Motor neuron (in vitro differentiated cells): ENCODE measurements at regions not wholly inside any gene's neighbourhood (a gene's known extent, or its start where the extent isn't known, plus 50 kb on each side); places are given as distances from the start of the nearest gene placed in this dataset.
"Not testable (repeated sequence)": the region's sequence is repeated elsewhere in the genome, so short reads cannot be mapped to it uniquely, and the experiment has no call there.

Experiments
- ATAC-seq, 8 experiments: fragments of 200-7000 bp; cut with Tn5 transposase; replicated peaks in 6 of 8; 2 replicates each; pipeline ENCODE4 v1.8.0; 2021; ENCODE audit warnings: mild to moderate bottlenecking in 8 of 8, moderate library complexity in 8 of 8
- H3K27ac ChIP-seq, 2 donors: fragments of 250-450 bp; sonication (Bioruptor Pico); 2 replicates each; pipeline ENCODE4 v1.9.0; 2021; ENCODE audit warnings: antibody characterized with exemption in 2 of 2, mild to moderate bottlenecking in 2 of 2, moderate library complexity in 1 of 2
- H3K4me1 ChIP-seq, 2 donors: fragments of 250-450 bp; sonication (Bioruptor Pico); replicated peaks in 1 of 2; 2 replicates each; pipeline ENCODE4 v1.6.1; 2021; ENCODE audit warnings: antibody characterized with exemption in 2 of 2, mild to moderate bottlenecking in 2 of 2, moderate library complexity in 1 of 2
- H3K4me3 ChIP-seq, 5 donors: fragments of 250-450 bp; sonication (Bioruptor Pico); 2 replicates each; pipeline ENCODE4 v1.9.0; 2021; ENCODE audit warnings: antibody characterized with exemption in 5 of 5, mild to moderate bottlenecking in 5 of 5, moderate library complexity in 4 of 5
- WGBS, 10 experiments: fragments of 450-650 bp; shearing (Covaris generic); methylation state at CpG; one replicate each; pipeline ENCODE4 v1.0.0; 2022; 5-methylcytosine and 5-hydroxymethylcytosine counted together
- in situ Hi-C, 9 experiments: fragments of 400-800 bp; cut with MboI; loops; one replicate each; pipeline ENCODE4 v1.15.0; 2021; ENCODE audit warnings: low sequenced_read_pairs in 9 of 9, low pct_unique_long_range_greater_than_20kb in 2 of 9; ENCODE audit not compliant: unreplicated experiment in 9 of 9

GRCh38 chr1:157227700-157228099, 89.5 kb upstream of the ETV3 start:
- 0 to 84% (median 72%) methylated on average over 1 to 5 of the region's 5 CpGs; no CpG with 5 or more reads in 1 of the 10 experiments for WGBS, 10 experiments
- in situ Hi-C loops, result no loop called here
- Histone ChIP-seq H3K27ac (no peak overlapping the region), H3K4me1 (no peaks in the 10 kb centered on the region), H3K4me3 (no peak overlapping the region)
- no peak for ATAC-seq

GRCh38 chr1:157226739-157227138, 88.5 kb upstream of the ETV3 start:
- ATAC-seq, result no peak

GRCh38 chr1:157219600-157219999, 81.4 kb upstream of the ETV3 start:
- 0 to 80% (median 55%) methylated on average over 1 to 2 of the region's 2 CpGs; no CpG with 5 or more reads in 5 of the 10 experiments for WGBS, 10 experiments
- in situ Hi-C loops, result loop anchor here in 1 of 9 experiments (25.0 kb wide), 1 partner anchor 268 kb away; no protein-coding TSS in a partner anchor
- no peaks in the 10 kb centered on the region for H3K4me1 ChIP-seq
- no peak for ATAC-seq
- no peak overlapping the region for H3K27ac ChIP-seq
- no peak overlapping the region for H3K4me3 ChIP-seq

More at GRCh38 chr1:157226739-157227138, 88.5 kb upstream of the ETV3 start:
- no peak overlapping the region for H3K27ac ChIP-seq
- 48 to 94% (median 68%) methylated on average over 2 to 4 of the region's 4 CpGs; no CpG with 5 or more reads in 2 of the 10 experiments for WGBS, 10 experiments
- no peaks in the 10 kb centered on the region for H3K4me1 ChIP-seq
- in situ Hi-C loops, result no loop called here
- no peak overlapping the region for H3K4me3 ChIP-seq

- H3K4me3 ChIP-seq, result no peak overlapping the region
- WGBS, 10 experiments, result 58 to 84% (median 75%) methylated on average over 3 to 4 of the region's 4 CpGs; no CpG with 5 or more reads in 6 of the 10 experiments
- no peak for ATAC-seq
- no peaks in the 10 kb centered on the region for H3K4me1 ChIP-seq
- H3K27ac ChIP-seq, result no peak overlapping the region
- in situ Hi-C loops, result loop anchor here in 1 of 9 experiments (25.0 kb wide), 1 partner anchor 268 kb away; no protein-coding TSS in a partner anchor
Observed at GRCh38 chr1:157219182-157219581, 81.0 kb upstream of the ETV3 start.

GRCh38 chr1:157218671-157219070, 80.5 kb upstream of the ETV3 start:
- Histone ChIP-seq H3K27ac (no peak overlapping the region), H3K4me1 (no peaks in the 10 kb centered on the region), H3K4me3 (no peak overlapping the region)
- ATAC-seq, result no peak
- in situ Hi-C loops, result loop anchor here in 1 of 9 experiments (25.0 kb wide), 1 partner anchor 269 kb away; no protein-coding TSS in a partner anchor
- WGBS, 10 experiments, result 9 to 75% (median 67%) methylated on average over 2 to 6 of the region's 6 CpGs; no CpG with 5 or more reads in 5 of the 10 experiments

GRCh38 chr1:157217486-157217885, 79.3 kb upstream of the ETV3 start:
- no peak overlapping the region for H3K4me3 ChIP-seq
- H3K27ac ChIP-seq, result no peak overlapping the region
- in situ Hi-C loops, result loop anchor here in 1 of 9 experiments (25.0 kb wide), 1 partner anchor 270 kb away; no protein-coding TSS in a partner anchor
- ATAC-seq, result no peak
- H3K4me1 ChIP-seq, result no peaks in the 10 kb centered on the region
- 40 to 100% (median 76%) methylated on average over 1 to 3 of the region's 4 CpGs; no CpG with 5 or more reads in 4 of the 10 experiments for WGBS, 10 experiments

GRCh38 chr1:157213836-157214235, 75.6 kb upstream of the ETV3 start:
- Histone ChIP-seq H3K4me3 (no peak overlapping the region), H3K27ac (no peak overlapping the region), H3K4me1 (no peaks in the 10 kb centered on the region)
- no peak for ATAC-seq
- WGBS, 10 experiments, result 0 to 73% (median 36%) methylated on average over 1 to 2 of the region's 2 CpGs
- in situ Hi-C loops, result loop anchor here in 1 of 9 experiments (25.0 kb wide), 1 partner anchor 273 kb away; no protein-coding TSS in a partner anchor

GRCh38 chr1:157209514-157209913, 71.3 kb upstream of the ETV3 start:
- Histone ChIP-seq H3K4me1 (no peaks in the 10 kb centered on the region), H3K4me3 (no peak overlapping the region), H3K27ac (no peak overlapping the region)
- WGBS, 10 experiments, result 0 to 80% (median 42%) methylated on average over 1 to 2 of the region's 2 CpGs; no CpG with 5 or more reads in 1 of the 10 experiments
- in situ Hi-C loops, result loop anchor here in 1 of 9 experiments (25.0 kb wide), 1 partner anchor 278 kb away; no protein-coding TSS in a partner anchor
- ATAC-seq, result no peak

- H3K27ac ChIP-seq, H3K4me3 ChIP-seq, H3K4me1 ChIP-seq, ATAC-seq: not testable (repeated sequence)
- in situ Hi-C loops, result loop anchor here in 1 of 9 experiments (25.0 kb wide), 1 partner anchor 281 kb away; no protein-coding TSS in a partner anchor
- WGBS, 10 experiments, result 90% methylated on average over 3 of the region's 3 CpGs; no CpG with 5 or more reads in 9 of the 10 experiments
Observed at GRCh38 chr1:157205982-157206381, 67.8 kb upstream of the ETV3 start.

GRCh38 chr1:157203166-157203565, 65.0 kb upstream of the ETV3 start:
- WGBS, 10 experiments, result 41 to 100% (median 92%) methylated on average over 1 to 5 of the region's 5 CpGs; no CpG with 5 or more reads in 3 of the 10 experiments
- H3K4me1 ChIP-seq, result no peaks in the 10 kb centered on the region
- in situ Hi-C loops, result loop anchor here in 1 of 9 experiments (25.0 kb wide), 1 partner anchor 284 kb away; no protein-coding TSS in a partner anchor
- H3K4me3 ChIP-seq, result no peak overlapping the region
- no peak for ATAC-seq
- no peak overlapping the region for H3K27ac ChIP-seq

- H3K27ac ChIP-seq, result no peak overlapping the region
- no peak overlapping the region for H3K4me3 ChIP-seq
- H3K4me1 ChIP-seq, result no peaks in the 10 kb centered on the region
- no peak for ATAC-seq
- 7 to 100% (median 66%) methylated on average over 1 to 4 of the region's 5 CpGs; no CpG with 5 or more reads in 2 of the 10 experiments for WGBS, 10 experiments
- in situ Hi-C loops, result loop anchor here in 1 of 9 experiments (25.0 kb wide), 1 partner anchor 285 kb away; no protein-coding TSS in a partner anchor
Observed at GRCh38 chr1:157202331-157202730, 64.1 kb upstream of the ETV3 start.

GRCh38 chr1:157201767-157202166, 63.6 kb upstream of the ETV3 start:
- in situ Hi-C loops, result loop anchor here in 1 of 9 experiments (25.0 kb wide), 1 partner anchor 286 kb away; no protein-coding TSS in a partner anchor
- no peak for ATAC-seq

GRCh38 chr1:157200451-157200850, 62.3 kb upstream of the ETV3 start:
- in situ Hi-C loops, result loop anchor here in 1 of 9 experiments (25.0 kb wide), 1 partner anchor 287 kb away; no protein-coding TSS in a partner anchor
- no peak overlapping the region for H3K27ac ChIP-seq
- ATAC-seq, result no peak
- no peak overlapping the region for H3K4me3 ChIP-seq
- WGBS, 10 experiments, result 0 to 85% (median 72%) methylated on average over 1 to 8 of the region's 8 CpGs; no CpG with 5 or more reads in 2 of the 10 experiments
- H3K4me1 ChIP-seq, result no peaks in the 10 kb centered on the region

More at GRCh38 chr1:157201767-157202166, 63.6 kb upstream of the ETV3 start:
- no peak overlapping the region for H3K4me3 ChIP-seq
- 0 to 96% (median 90%) methylated on average over 1 to 4 of the region's 4 CpGs; no CpG with 5 or more reads in 4 of the 10 experiments for WGBS, 10 experiments
- H3K4me1 ChIP-seq, result no peaks in the 10 kb centered on the region
- no peak overlapping the region for H3K27ac ChIP-seq
